SU-DHL-6 (cell line): ENCODE measurements at regions not wholly inside any gene's neighbourhood (a gene's known extent, or its start where the extent isn't known, plus 50 kb on each side); places are given as distances from the start of the nearest gene placed in this dataset.

ENCODE experiments used
- EZH2phosphoT487 ChIP-seq: fragments of 200-600 bp; sonication (generic), shearing (Covaris generic); conservative IDR thresholded peaks from 2 replicates; pipeline ENCODE4 v1.6.1; 2018; ENCODE audit warnings: mild to moderate bottlenecking, antibody characterized with exemption, low read length, moderate library complexity, mixed read lengths
- TF ChIP-seq, protein P1 (sequence below): fragments of 200-600 bp; sonication (generic); IDR thresholded peaks from one replicate; pipeline ENCODE4 v1.5.1; 2017; ENCODE audit warnings: antibody characterized with exemption, mild to moderate bottlenecking, low read length, moderate library complexity; ENCODE audit not compliant: insufficient read depth, poor library complexity, severe bottlenecking

DNA sequence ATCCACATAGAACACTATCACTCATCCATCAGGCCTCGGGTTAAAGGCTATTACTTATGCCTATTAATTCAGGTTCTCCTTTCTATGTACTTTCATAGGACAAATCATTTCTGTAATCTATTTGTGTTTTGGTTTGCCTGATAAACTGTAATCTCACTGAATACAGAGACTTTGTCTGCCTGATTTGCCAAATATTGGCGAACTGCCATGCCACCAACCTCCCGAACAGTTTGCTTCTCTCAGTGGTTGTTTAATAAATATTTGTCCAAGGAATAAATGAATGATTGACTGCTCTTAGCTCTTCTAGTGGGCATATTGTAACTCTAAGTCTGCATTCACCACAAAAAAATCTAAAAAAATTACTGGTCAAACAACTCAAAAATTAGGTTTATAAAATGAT, 170.1 kb upstream of the ZFP64 start:
- TF ChIP-seq, protein P1, sequence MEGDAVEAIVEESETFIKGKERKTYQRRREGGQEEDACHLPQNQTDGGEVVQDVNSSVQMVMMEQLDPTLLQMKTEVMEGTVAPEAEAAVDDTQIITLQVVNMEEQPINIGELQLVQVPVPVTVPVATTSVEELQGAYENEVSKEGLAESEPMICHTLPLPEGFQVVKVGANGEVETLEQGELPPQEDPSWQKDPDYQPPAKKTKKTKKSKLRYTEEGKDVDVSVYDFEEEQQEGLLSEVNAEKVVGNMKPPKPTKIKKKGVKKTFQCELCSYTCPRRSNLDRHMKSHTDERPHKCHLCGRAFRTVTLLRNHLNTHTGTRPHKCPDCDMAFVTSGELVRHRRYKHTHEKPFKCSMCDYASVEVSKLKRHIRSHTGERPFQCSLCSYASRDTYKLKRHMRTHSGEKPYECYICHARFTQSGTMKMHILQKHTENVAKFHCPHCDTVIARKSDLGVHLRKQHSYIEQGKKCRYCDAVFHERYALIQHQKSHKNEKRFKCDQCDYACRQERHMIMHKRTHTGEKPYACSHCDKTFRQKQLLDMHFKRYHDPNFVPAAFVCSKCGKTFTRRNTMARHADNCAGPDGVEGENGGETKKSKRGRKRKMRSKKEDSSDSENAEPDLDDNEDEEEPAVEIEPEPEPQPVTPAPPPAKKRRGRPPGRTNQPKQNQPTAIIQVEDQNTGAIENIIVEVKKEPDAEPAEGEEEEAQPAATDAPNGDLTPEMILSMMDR: no peak
- no peak for TF ChIP-seq EZH2phosphoT487
